HG02852 (cell line): ENCODE measurements at regions not wholly inside any gene's neighbourhood (a gene's known extent, or its start where the extent isn't known, plus 50 kb on each side); places are given as distances from the start of the nearest gene placed in this dataset.
"Not testable (repeated sequence)": the region's sequence is repeated elsewhere in the genome, so short reads cannot be mapped to it uniquely, and the experiment has no call there.

Source experiments
- ATAC-seq: cut with Tn5 transposase; IDR thresholded peaks from one replicate; pipeline ENCODE4 v1.9.1; 2021; ENCODE audit warnings: mild to moderate bottlenecking, moderate library complexity; ENCODE audit not compliant: unreplicated experiment

- ATAC-seq: no peak
Observed at GRCh38 chr20:57986666-57987065, 241.8 kb downstream of the ANKRD60 start.

- no peak for ATAC-seq
Observed at GRCh38 chr20:57985278-57985677, 243.2 kb downstream of the ANKRD60 start.

GRCh38 chr20:57983082-57983481, 245.4 kb downstream of the ANKRD60 start:
- no peak for ATAC-seq

- ATAC-seq: no peak
Observed at GRCh38 chr20:57980506-57980905, 247.9 kb downstream of the ANKRD60 start.

GRCh38 chr20:57977569-57977968, 250.9 kb downstream of the ANKRD60 start:
- no peak for ATAC-seq

GRCh38 chr20:57977141-57977540, 251.3 kb downstream of the ANKRD60 start:
- no peak for ATAC-seq

- ATAC-seq: no peak
Observed at GRCh38 chr20:57974863-57975262, 253.6 kb downstream of the ANKRD60 start.

GRCh38 chr20:57973886-57974285, 254.6 kb downstream of the ANKRD60 start:
- no peak for ATAC-seq

- ATAC-seq: not testable (repeated sequence)
Observed at GRCh38 chr20:57971583-57971982, 256.9 kb downstream of the ANKRD60 start.

- no peak for ATAC-seq
Observed at GRCh38 chr20:57970856-57971255, 257.6 kb downstream of the ANKRD60 start.

GRCh38 chr20:57970116-57970515, 258.3 kb downstream of the ANKRD60 start:
- ATAC-seq: no peak

- no peak for ATAC-seq
Observed at GRCh38 chr20:57968120-57968519, 258.3 kb upstream of the PMEPA1 start.

- ATAC-seq: no peak
Observed at GRCh38 chr20:57967364-57967763, 257.5 kb upstream of the PMEPA1 start.

GRCh38 chr20:57966620-57967019, 256.8 kb upstream of the PMEPA1 start:
- ATAC-seq: no peak

- ATAC-seq: no peak
Observed at GRCh38 chr20:57965441-57965840, 255.6 kb upstream of the PMEPA1 start.

- ATAC-seq: no peak
Observed at GRCh38 chr20:57964011-57964862, 254.4 kb upstream of the PMEPA1 start.

GRCh38 chr20:57960803-57961575, 251.2 kb upstream of the PMEPA1 start:
- no peak for ATAC-seq

- ATAC-seq: no peak
Observed at GRCh38 chr20:57959589-57959988, 249.8 kb upstream of the PMEPA1 start.

GRCh38 chr20:57959018-57959417, 249.2 kb upstream of the PMEPA1 start:
- ATAC-seq: no peak

GRCh38 chr20:57958050-57958420, 248.2 kb upstream of the PMEPA1 start:
- no peak for ATAC-seq

GRCh38 chr20:57957411-57958049, 247.7 kb upstream of the PMEPA1 start:
- ATAC-seq: no peak

GRCh38 chr20:57953638-57954037, 243.8 kb upstream of the PMEPA1 start:
- ATAC-seq: no peak
